Right renal pelvis (tissue), 4 donors: ENCODE measurements at regions not wholly inside any gene's neighbourhood (a gene's known extent, or its start where the extent isn't known, plus 50 kb on each side); places are given as distances from the start of the nearest gene placed in this dataset.

Experiments
- DNase-seq, 4 donors: peaks; one replicate each; pipeline ENCODE4 v3.0.0-alpha.2; 2013; ENCODE audit warnings: low read depth in 4 of 4, low spot score in 3 of 4, missing footprints in 1 of 4

- no peak for DNase-seq
Measured at GRCh38 chr2:122357998-122358397, 602.5 kb downstream of the TSN start.

- DNase-seq: no peak
Measured at GRCh38 chr2:122358729-122359128, 603.3 kb downstream of the TSN start.

GRCh38 chr2:122363885-122364284 is 608.4 kb downstream of the TSN start:
- no peak for DNase-seq

DNA sequence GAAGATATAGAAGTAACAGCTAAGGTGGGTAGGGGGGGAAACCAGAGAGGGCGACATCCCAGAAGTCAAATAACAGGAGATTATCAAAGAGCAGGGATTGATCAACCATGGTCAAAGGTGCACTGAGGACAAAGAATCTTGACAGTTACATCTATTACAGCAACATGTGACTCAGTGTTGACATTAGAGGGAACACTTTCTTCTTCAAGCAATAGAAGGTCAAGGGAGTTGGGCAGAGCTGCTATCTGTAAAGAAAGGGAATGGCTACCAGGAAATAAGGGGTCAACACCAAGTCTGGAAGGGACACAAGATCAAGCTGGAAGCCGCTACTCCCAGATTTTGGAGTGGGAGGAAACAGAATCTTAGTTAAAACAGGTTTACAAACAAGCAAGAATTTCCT is 611.0 kb downstream of the TSN start:
- DNase-seq: no peak

GRCh38 chr2:122366969-122367645 is 611.7 kb downstream of the TSN start:
- DNase-seq: no peak

- no peak for DNase-seq
Measured at GRCh38 chr2:122367646-122368010, 612.2 kb downstream of the TSN start.

DNA sequence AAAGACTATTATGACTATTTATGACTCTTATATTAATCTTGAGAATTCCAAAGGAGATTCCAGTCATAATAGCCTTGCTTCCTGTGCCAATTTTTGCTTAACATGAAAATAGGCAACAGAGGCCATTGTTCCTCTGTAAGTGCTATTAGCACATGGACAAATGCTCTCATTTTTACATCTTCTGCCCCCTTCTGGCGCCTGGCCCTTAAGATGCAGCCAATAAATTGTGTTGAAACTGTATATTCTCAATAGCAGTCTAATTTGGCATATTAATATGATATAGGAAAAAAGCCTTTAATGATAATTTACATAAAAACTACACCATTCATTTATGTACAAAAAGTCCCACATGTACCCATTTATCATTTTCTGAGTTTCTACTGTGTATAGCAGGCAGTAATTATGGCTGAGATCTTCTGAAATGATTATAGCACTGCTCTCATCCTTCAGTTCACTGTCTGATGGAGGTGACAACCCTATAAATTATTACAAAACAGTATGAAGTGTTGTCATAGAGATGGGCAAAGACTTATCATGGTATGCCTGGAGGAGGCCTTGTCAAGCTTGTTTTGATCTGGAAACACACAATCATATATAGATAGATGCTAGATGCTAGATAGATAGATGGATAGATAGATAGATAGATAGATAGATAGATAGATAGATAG is 613.3 kb downstream of the TSN start:
- no peak for DNase-seq

DNA sequence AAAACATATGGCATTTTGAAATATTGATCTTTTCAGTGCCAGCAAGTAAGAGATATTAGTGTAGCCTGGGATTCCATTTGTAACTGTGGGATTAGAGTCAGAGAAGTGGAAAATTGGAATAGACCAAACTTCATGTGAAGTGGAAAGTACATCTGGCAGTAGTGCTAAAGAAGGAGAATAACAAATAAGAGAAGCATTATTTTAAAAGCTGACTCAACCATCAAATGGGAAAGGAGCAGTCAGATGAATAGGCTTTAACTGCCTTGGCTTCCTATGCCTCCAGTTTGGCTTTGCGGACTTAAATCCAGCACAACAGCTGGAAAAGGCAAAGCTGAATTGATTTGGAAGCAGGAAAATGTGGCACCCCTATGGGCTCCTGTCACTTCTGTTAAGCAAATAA is 623.1 kb downstream of the TSN start:
- DNase-seq: no peak

- no peak for DNase-seq
Measured at GRCh38 chr2:122384768-122385333, 629.4 kb downstream of the TSN start.

GRCh38 chr2:122388208-122388607 is 632.8 kb downstream of the TSN start:
- no peak for DNase-seq

DNA sequence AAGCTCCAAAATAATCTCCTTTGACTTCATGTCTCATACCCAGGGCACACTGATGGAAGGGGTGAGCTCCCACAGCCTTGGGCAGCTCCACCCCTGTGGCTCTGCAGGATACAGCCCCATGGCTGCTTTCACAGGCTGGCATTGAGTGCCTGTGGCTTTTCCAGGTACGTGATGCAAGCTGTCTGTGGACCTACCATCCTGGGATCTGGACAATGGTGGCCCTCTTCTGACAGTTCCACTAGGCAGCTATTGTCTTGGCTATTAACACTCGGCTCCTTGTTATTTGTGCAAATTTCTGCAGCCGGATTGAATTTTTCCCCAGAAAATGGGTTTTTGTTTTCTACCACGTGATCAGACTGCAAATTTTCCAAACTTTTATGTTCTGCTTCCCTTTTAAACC is 634.2 kb downstream of the TSN start:
- DNase-seq: no peak

DNA sequence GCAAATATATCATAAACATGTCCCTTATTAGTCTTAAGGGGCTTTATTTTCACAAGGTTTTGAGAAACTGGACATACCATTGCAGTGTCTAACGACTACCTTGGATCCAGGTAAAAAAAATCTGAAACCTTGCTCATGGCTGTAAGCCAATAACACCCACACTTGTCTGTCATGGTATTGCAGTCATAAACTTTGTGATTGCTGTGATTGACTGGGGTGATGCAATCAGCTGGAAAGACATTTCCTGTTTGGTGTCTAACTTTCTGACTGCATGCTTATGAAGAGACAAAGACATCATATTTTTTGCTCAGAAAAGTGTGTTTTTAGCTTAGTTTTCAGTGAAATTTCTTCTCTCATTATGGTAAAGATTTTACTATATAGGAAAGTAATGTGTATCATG is 635.0 kb downstream of the TSN start:
- DNase-seq: no peak

- no peak for DNase-seq
Measured at GRCh38 chr2:122391726-122392125, 636.3 kb downstream of the TSN start.

GRCh38 chr2:122395687-122396086 is 640.2 kb downstream of the TSN start:
- DNase-seq: no peak

- DNase-seq: no peak
Measured at GRCh38 chr2:122411231-122411630, 655.8 kb downstream of the TSN start.

GRCh38 chr2:122412360-122412759 is 656.9 kb downstream of the TSN start:
- no peak for DNase-seq

DNA sequence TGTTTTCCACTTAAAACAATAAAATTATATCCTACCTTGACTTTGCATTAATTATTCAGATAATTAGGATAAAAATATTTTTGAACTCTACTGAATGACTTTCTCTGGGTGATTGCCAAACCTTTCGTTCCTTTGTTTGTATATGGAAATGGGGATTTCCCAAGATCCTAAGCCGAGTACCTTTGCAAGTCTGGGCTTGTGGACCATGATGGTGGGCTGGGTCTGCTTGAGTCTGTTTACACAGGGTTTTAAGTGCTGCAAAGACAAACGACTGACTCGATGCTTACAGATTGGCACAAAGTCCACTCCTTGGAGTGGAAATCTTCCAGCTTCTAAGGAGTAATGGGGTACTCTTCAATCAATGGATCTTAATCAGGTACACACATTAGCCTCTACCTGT is 659.5 kb downstream of the TSN start:
- DNase-seq: no peak

GRCh38 chr2:122417114-122417513 is 661.7 kb downstream of the TSN start:
- no peak for DNase-seq

DNA sequence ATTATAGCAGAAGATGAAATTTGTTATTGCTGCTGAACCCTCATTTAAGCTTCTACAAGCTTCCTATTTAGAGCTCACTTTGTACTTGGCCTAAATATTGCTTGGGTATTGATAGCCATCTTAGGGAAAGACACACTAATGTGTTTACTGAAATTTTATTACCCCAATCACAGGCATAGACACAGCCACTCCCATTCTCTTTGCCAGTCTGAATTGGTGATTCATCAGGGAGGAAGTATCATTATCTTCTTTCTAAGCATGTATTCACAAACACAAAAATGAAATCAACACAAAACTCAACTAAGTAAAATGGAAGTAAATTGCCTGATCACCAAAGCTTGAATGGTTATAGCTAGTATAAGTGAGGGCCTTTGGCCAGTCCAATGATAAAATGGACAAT is 666.3 kb downstream of the TSN start:
- no peak for DNase-seq

- DNase-seq: no peak
Measured at GRCh38 chr2:122422384-122422991, 667.0 kb downstream of the TSN start.

GRCh38 chr2:122423934-122424333 is 668.5 kb downstream of the TSN start:
- no peak for DNase-seq
